ENCODE measurements at regions not wholly inside any gene's neighbourhood (a gene's known extent, or its start where the extent isn't known, plus 50 kb on each side); places are given as distances from the start of the nearest gene placed in this dataset.

DNA sequence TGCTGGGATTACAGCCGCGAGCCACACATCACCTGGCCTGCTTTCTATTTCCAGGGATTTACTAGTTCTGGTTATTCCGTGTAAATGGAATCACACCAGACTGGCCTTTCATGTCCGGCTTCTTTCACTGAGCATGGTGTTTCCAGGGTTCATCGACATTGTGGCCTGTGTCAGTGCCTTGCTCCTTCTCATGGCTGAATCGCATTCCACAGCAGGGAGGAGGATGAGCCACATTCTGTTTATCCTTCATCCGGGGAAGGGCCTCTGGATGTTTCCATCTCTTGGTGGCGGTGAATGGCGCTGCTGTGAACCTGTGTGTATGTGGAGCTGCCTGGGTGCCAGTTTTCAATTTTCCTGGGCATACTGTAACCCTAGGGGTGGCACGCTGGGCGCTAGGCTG is 58.7 kb upstream of the RNU6ATAC start:
- TF ChIP-seq CTCF (IDR thresholded peaks at IDR 0.05), result no peak
- TF ChIP-seq POLR2A (IDR thresholded peaks at IDR 0.05), result no peak

All from heart left ventricle (tissue), 13 donors.